GM03348 (cell line): ENCODE measurements at regions not wholly inside any gene's neighbourhood (a gene's known extent, or its start where the extent isn't known, plus 50 kb on each side); places are given as distances from the start of the nearest gene placed in this dataset.
A peak's percentile ranks its signal among the peaks of the same experiment; 100 is the strongest.

ENCODE experiments used
- DNase-seq: peaks from one replicate; pipeline ENCODE4 v3.0.0; 2012; ENCODE audit warnings: low spot score

DNA sequence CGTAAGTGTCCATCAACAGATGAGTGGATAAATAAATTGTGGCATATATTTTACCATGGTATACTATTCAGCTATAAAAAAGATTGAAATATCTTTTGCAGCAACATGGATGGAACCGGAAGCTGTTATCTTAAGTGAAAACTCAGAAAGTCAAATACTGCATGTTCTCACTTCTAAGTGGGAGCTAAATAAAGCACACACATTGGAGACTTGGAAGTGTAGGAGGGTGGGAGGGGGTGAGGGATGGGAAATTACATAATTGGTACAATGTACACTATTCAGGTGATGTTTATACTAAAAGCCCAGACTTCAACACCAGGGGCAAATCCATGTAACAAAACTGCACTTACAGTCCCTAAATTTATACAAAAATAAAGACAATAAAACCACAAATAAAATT, 72.6 kb upstream of the SPRY1 start:
- no peak for DNase-seq

GRCh38 chr4:123325241-123325681, 71.3 kb upstream of the SPRY1 start:
- no peak for DNase-seq

DNA sequence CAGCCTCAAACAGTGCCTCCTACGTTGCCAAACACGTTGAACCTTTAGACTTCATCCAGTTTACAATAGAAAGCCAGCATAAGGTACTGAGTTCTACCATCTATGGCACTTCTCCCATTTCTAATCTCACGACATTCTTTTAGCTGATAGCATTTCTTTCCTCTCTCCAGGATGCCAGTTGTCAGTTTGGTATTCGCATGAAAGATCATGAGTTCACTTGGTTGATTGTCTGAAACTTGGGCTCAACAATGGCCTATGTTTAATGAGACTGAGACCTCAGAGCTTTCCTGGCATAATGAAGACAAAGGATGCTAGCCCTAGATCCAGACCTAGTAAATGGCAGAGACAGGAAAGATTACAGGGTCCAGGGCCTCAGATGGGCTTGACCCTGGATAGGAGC, 69.2 kb upstream of the SPRY1 start:
- DNase-seq, result no peak

GRCh38 chr4:123327846-123328429, 68.7 kb upstream of the SPRY1 start:
- no peak for DNase-seq

DNA sequence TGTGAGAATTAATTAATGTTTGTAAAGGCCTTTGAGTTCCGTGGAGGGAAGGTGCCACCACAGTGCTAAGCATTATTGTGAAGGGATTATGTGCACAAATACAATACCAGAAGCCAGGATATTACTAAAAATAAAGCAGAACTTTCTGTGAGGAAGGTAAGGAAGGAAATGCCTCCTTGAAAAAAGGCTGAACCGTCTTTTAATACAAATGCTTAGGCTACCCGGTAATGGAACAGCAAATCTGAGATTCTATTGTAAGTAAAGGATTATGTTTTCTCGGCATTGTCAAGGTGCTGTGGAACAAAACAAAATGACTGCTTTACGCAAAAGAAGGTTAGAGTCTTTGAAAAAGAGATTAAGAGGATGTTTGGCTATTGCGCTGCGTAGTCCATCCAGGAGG, 57.9 kb upstream of the SPRY1 start:
- no peak for DNase-seq

DNA sequence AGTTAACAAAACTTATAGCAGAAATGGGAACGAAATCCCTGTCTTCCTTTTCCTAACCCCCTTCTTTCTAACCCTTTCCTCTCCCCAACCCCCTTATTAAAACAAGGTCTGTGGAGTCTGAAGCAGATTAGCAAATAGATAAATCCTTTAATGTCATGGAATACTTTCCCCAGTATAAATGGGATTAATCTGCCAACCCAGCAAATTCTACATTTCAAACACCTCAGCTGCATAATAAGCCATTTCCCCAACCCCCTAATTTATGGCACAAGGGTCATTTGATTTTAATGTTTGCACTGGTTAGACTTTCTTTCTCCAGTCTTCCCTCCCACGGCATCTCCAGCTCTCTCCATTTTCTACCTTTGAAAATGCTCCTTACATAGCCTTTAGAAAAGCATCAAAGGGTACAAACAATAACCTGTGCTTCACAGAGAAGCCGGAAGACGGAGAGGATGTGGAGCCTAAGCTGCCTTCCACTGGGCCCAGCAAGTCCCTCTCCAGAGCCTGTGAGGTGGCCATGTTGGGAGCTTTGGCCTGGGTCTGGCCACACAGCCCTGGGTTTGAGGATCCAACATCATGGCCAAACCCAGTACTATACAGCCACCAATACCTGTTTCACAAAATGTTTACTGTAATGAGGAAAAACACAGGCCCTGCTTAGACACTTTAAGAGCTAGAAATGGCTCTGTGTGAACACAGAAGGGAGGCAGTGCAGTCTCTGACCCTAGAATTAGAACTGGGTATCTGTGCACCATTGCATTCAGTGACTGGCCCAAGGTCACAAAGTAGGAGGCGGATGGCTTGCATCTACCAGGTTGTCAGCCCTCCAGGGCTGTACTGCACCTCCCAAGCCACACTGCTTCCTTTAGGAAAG, 56.9 kb upstream of the SPRY1 start:
- no peak for DNase-seq

GRCh38 chr4:123340381-123340701, 56.3 kb upstream of the SPRY1 start:
- DNase-seq, result peak; percentile 69

DNA sequence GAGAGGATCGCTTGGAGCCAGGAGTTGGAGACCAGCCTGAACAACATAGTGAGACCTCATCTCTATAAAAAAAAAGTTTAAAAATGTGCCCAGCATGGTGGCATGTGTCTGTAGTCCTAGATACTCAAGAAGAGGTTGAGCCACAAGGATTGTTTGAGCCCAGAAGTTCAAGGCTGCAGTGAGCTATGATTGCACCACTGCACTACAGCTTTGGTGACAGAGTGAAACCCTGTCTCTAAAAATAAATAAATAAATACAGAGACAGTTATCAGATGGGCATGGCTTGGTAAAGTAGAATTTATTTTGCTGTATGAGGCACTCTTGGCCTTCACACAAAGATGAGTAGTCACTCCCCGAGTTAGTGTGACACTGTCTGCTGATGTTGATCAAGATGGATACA, 54.1 kb upstream of the SPRY1 start:
- no peak for DNase-seq

DNA sequence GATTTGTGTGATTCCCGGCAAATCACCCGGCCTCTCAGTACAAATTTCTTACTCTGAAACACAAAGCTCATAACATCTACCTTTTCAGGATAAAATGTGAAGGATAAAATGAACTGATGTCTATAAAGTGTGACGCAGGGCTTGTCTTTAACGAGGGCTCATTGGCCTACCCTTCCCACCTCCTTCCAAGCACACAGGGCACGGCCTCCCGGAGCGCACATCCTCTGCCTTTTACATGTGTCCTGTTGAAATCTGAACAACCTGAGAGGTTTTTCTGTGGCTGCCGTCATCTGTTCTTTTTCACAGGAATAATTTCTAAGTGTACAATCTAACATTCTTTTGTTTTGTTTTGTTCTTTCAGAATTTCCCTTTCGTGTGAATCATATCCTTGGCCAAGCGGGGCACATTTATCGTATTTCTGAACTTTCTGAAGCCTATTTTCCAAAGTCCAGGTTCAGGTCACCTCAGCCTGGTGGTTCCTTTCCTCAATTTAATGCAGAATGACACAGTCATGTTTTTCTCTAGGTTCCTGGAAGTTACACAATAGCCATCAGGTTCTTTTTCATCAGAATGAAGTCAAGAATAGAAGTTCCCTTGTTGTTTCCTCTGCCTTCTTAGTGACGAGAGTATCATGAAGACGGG, 53.1 kb upstream of the SPRY1 start:
- no peak for DNase-seq

GRCh38 chr4:123345137-123345934, 51.3 kb upstream of the SPRY1 start:
- DNase-seq, result no peak

- no peak for DNase-seq
Measured at GRCh38 chr4:123345935-123346300, 50.7 kb upstream of the SPRY1 start.

DNA sequence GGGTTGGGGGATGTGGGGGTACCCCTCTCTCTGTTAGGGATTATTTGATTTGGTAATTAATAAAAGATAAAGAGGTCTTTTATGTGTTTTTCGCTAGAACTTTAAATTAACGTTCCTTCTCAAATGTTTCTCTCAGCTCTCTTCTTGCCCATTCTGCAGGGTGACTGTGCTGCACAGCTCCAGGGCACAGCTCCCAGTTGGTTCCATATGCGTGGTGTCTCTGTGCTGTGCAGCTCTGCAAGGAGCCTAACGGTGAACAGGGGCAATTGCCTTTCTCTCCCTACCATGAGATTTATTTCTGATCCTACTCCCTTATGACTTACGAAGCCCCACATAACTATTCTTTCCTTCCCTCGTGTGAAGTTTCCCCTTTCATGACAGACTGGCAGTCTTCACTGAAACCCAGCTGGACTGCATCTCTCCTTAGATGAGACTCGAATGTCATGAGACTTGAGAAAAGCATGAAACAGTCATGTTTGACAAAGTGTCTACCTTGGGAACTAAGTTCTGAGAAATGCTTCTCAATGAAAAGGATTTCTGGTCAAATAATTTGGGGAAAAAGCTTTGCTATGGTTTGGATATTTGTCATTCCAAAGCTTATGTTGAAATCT, 50.2 kb upstream of the SPRY1 start:
- DNase-seq, result no peak
